ENCODE measurements at regions not wholly inside any gene's neighbourhood (a gene's known extent, or its start where the extent isn't known, plus 50 kb on each side); places are given as distances from the start of the nearest gene placed in this dataset.
A peak's percentile ranks its signal among the peaks of the same experiment; 100 is the strongest.

DNA sequence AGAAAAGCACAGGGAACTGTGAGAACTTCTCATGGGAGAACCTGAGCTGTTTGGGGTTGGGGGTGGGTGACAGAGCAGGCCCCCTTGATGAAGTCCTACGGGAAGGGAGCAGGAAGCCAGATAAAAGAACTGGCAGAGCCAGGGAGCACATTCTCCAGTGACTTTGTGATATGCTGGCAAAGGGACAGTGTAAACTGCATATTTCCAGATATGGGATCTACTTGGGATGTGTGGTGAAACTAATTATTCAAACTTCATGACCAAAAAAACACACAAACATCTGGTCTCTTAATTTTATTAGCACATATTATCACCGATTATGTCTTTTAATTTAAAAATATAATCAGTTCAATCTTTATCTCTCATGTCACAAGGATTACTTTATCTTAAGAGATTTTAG is 266.0 kb downstream of the PAPSS1 start:
- ChIA-PET POLR2A (no interaction called here), CTCF (no interaction called here)
- Histone ChIP-seq H3K27ac (ENCODE audit: insufficient read depth, low read depth, low read length) (no peak overlapping the region), H3K9ac (replicated peaks; ENCODE audit: extremely low read depth, insufficient read depth, low read length) (no peak overlapping the region), H3K27me3 (ENCODE audit: control insufficient read depth in 2 of 2, insufficient read depth in 2 of 2, low read length in 2 of 2) (no peaks in the 10 kb centered on the region), H2AFZ (ENCODE audit: low read depth, low read length) (no peak overlapping the region), H3K4me1 (ENCODE audit: control insufficient read depth, extremely low read depth, insufficient read depth, low read length) (no peaks in the 10 kb centered on the region), H4K20me1 (replicated peaks; ENCODE audit: control insufficient read depth, extremely low read depth, insufficient read depth, low read length) (no peaks in the 10 kb centered on the region), H3K36me3 (ENCODE audit: control insufficient read depth in 2 of 2, extremely low read depth in 1 of 2, insufficient read depth in 2 of 2, low read length in 2 of 2) (no peaks in the 10 kb centered on the region), H3K79me2 (ENCODE audit: control insufficient read depth, insufficient read depth, low read length) (no peaks in the 10 kb centered on the region), H3K9me3 (replicated peaks; ENCODE audit: control insufficient read depth, insufficient read depth, low read length) (no peaks in the 10 kb centered on the region), H3K4me2 (ENCODE audit: insufficient read depth, low read length) (no peak overlapping the region), H3K4me3 (replicated peaks in 1 of 3; ENCODE audit: insufficient read depth in 1 of 3, low read depth in 1 of 3, low read length in 3 of 3) (no peak overlapping the region), H3K9me1 (replicated peaks; ENCODE audit: control insufficient read depth, extremely low read depth, insufficient read depth, low read length) (no peaks in the 10 kb centered on the region)
- peak; percentile 34 for DNase-seq (ENCODE audit: low read depth, low spot score)
- dilution Hi-C loops (cut with MboI; ENCODE audit: extremely low pct_ligation_motif_present, low sequenced_read_pairs) (no loop called here), intact Hi-C loops (cut with micrococcal nuclease) (no loop called here)
- TF ChIP-seq JUN (IDR thresholded peaks at IDR 0.05; ENCODE audit: borderline replicate concordance, insufficient read depth, insufficient read length, low read depth): no peak
- no peak for TF ChIP-seq EZH2 (IDR thresholded peaks at IDR 0.05; ENCODE audit: borderline replicate concordance, low read depth, low read length, severe bottlenecking)
- no peak for TF ChIP-seq FOS (IDR thresholded peaks at IDR 0.05; ENCODE audit: borderline replicate concordance, insufficient read depth, low read length)
- no peak for TF ChIP-seq GATA2 (IDR thresholded peaks at IDR 0.05; ENCODE audit: insufficient read depth, insufficient read length, low read depth, low read length)
- no peak for TF ChIP-seq MYC (IDR thresholded peaks at IDR 0.05; ENCODE audit: low read depth, low read length)
- TF ChIP-seq, protein P1, sequence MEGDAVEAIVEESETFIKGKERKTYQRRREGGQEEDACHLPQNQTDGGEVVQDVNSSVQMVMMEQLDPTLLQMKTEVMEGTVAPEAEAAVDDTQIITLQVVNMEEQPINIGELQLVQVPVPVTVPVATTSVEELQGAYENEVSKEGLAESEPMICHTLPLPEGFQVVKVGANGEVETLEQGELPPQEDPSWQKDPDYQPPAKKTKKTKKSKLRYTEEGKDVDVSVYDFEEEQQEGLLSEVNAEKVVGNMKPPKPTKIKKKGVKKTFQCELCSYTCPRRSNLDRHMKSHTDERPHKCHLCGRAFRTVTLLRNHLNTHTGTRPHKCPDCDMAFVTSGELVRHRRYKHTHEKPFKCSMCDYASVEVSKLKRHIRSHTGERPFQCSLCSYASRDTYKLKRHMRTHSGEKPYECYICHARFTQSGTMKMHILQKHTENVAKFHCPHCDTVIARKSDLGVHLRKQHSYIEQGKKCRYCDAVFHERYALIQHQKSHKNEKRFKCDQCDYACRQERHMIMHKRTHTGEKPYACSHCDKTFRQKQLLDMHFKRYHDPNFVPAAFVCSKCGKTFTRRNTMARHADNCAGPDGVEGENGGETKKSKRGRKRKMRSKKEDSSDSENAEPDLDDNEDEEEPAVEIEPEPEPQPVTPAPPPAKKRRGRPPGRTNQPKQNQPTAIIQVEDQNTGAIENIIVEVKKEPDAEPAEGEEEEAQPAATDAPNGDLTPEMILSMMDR (IDR thresholded peaks at IDR 0.05; ENCODE audit: extremely low read depth in 1 of 2, insufficient read depth in 1 of 2, low read depth in 1 of 2, low read length in 2 of 2): no peak
- TF ChIP-seq POLR2AphosphoS5 (IDR thresholded peaks at IDR 0.05; ENCODE audit: insufficient read depth, low read depth, low read length): no peak
- TF ChIP-seq, protein P2, sequence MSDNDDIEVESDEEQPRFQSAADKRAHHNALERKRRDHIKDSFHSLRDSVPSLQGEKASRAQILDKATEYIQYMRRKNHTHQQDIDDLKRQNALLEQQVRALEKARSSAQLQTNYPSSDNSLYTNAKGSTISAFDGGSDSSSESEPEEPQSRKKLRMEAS (IDR thresholded peaks at IDR 0.05; ENCODE audit: insufficient read depth, insufficient read length): no peak
- TF ChIP-seq POLR2A (IDR thresholded peaks at IDR 0.05; ENCODE audit: low read depth, low read length): no peak
- no peak for FAIRE-seq
- BruUV-seq (replicated peaks): no TSS peak
